Nephron (organoid): ENCODE measurements at regions not wholly inside any gene's neighbourhood (a gene's known extent, or its start where the extent isn't known, plus 50 kb on each side); places are given as distances from the start of the nearest gene placed in this dataset.
A peak's percentile ranks its signal among the peaks of the same experiment; 100 is the strongest.

Experiments
- H3K27ac Mint-ChIP-seq, 3 experiments: 2 replicates each; pipeline ENCODE4 v1.8.0; 2020; ENCODE audit warnings: mixed read lengths in 3 of 3, mild to moderate bottlenecking in 2 of 3, moderate library complexity in 1 of 3
- H3K27me3 Mint-ChIP-seq: 2 replicates; pipeline ENCODE4 v1.8.0; 2021; ENCODE audit warnings: low read depth, mild to moderate bottlenecking, moderate library complexity, mixed read lengths
- H3K36me3 Mint-ChIP-seq: 2 replicates; pipeline ENCODE4 v1.8.0; 2020; ENCODE audit warnings: low read depth, mixed read lengths
- H3K4me1 Mint-ChIP-seq: 2 replicates; pipeline ENCODE4 v1.8.0; 2020; ENCODE audit warnings: mixed read lengths
- H3K4me3 Mint-ChIP-seq, 3 experiments: 2 replicates each; pipeline ENCODE4 v1.8.0; 2020; ENCODE audit warnings: mild to moderate bottlenecking in 3 of 3, mixed read lengths in 3 of 3, moderate library complexity in 2 of 3
- H3K9me3 Mint-ChIP-seq: 2 replicates; pipeline ENCODE4 v1.8.0; 2020; ENCODE audit warnings: mixed read lengths
- TF ChIP-seq, protein P1 (sequence below), 3 experiments: fragments of 200-600 bp; sonication (generic); IDR thresholded peaks; one replicate each; pipeline ENCODE4 v1.5.0; 2021; ENCODE audit warnings: antibody characterized with exemption in 3 of 3; ENCODE audit not compliant: unreplicated experiment in 3 of 3

- Mint-ChIP-seq H3K4me1 (peaks cover 6% of the 10 kb centered on the region), H3K4me3 (no peak overlapping the region), H3K9me3 (no peaks in the 10 kb centered on the region), H3K36me3 (no peaks in the 10 kb centered on the region), H3K27me3 (peaks cover 13% of the 10 kb centered on the region), H3K27ac (no peak overlapping the region)
- TF ChIP-seq, protein P1, sequence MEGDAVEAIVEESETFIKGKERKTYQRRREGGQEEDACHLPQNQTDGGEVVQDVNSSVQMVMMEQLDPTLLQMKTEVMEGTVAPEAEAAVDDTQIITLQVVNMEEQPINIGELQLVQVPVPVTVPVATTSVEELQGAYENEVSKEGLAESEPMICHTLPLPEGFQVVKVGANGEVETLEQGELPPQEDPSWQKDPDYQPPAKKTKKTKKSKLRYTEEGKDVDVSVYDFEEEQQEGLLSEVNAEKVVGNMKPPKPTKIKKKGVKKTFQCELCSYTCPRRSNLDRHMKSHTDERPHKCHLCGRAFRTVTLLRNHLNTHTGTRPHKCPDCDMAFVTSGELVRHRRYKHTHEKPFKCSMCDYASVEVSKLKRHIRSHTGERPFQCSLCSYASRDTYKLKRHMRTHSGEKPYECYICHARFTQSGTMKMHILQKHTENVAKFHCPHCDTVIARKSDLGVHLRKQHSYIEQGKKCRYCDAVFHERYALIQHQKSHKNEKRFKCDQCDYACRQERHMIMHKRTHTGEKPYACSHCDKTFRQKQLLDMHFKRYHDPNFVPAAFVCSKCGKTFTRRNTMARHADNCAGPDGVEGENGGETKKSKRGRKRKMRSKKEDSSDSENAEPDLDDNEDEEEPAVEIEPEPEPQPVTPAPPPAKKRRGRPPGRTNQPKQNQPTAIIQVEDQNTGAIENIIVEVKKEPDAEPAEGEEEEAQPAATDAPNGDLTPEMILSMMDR (IDR thresholded peaks at IDR 0.05; ENCODE audit: unreplicated experiment in 3 of 3) = no peak
Observed at GRCh38 chr7:55278321-55278720, 86.8 kb upstream of the LANCL2 start.

DNA sequence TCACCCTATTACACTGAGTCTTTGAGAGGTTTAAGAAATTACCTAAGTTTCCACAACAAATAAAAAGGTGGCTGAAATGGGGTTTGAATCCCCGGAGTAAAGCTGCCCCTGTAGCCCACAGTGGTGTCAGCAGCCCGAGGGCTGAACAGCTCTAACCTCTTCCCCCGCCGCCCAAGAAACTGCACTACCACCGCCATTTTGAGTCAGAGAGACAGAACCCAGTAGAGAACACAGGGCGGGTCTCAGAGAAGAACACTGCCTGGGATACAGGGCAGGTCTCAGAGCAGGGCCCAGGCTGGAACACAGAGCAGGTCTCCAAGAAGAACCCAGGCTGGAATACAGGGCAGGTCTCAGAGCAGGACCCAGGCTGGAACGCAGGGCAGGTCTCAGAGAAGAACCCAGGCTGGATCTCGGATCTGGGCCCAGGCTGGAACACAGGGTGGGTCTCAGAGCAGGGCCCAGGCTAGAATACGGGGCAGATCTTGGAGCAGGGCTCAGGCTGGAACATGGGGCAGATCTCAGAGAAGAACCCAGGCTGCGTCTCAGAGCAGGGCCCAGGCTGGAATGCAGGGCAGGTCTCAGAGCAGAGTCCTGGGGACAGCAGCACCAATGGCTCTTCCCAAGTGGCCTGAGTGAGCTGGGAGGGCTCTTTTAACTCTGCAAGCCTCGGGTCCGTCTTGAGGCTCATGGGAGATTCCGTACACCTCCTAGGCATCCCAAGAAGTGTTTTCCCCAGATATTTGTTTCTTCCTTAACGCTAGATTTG is 85.9 kb upstream of the LANCL2 start:
- TF ChIP-seq, protein P1 (IDR thresholded peaks at IDR 0.05; ENCODE audit: unreplicated experiment in 3 of 3) = no peak
- H3K27me3 Mint-ChIP-seq = peaks cover 11% of the 10 kb centered on the region
- H3K36me3 Mint-ChIP-seq = no peaks in the 10 kb centered on the region
- H3K9me3 Mint-ChIP-seq = no peaks in the 10 kb centered on the region
- peaks cover 6% of the 10 kb centered on the region for H3K4me1 Mint-ChIP-seq
- H3K27ac Mint-ChIP-seq = no peak overlapping the region
- no peak overlapping the region for H3K4me3 Mint-ChIP-seq

GRCh38 chr7:55280031-55280454 is 85.1 kb upstream of the LANCL2 start:
- Mint-ChIP-seq H3K27ac (peak overlapping the region; percentile 3 to 28 (median 8)), H3K27me3 (peaks cover 5% of the 10 kb centered on the region), H3K4me3 (no peak overlapping the region), H3K4me1 (peaks cover 6% of the 10 kb centered on the region), H3K9me3 (no peaks in the 10 kb centered on the region), H3K36me3 (no peaks in the 10 kb centered on the region)
- TF ChIP-seq, protein P1 (IDR thresholded peaks at IDR 0.05; ENCODE audit: unreplicated experiment in 3 of 3) = peak; percentile 73 to 75 (median 73)

DNA sequence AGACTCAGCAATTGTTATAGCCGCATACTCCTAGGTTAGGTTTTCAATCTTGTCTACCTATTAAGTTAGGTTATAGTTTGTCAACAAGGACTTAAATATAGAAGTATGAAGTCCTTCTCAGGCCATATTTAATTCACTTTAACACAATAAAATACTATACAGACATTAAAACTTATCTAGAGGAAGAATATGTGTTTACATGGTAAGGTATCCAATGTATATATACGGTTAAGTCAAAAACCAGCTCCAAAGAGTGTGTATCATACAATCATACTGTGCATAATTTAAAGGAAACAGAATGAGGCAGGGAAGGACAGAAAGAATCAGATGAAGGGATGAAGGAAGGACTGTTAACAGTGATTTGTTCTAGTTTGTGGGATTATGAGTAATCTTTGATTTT is 79.5 kb upstream of the LANCL2 start:
- peaks cover 3% of the 10 kb centered on the region for H3K27me3 Mint-ChIP-seq
- TF ChIP-seq, protein P1 (IDR thresholded peaks at IDR 0.05; ENCODE audit: unreplicated experiment in 3 of 3) = no peak
- no peaks in the 10 kb centered on the region for H3K4me1 Mint-ChIP-seq
- H3K4me3 Mint-ChIP-seq = no peak overlapping the region
- no peaks in the 10 kb centered on the region for H3K9me3 Mint-ChIP-seq
- H3K36me3 Mint-ChIP-seq = no peaks in the 10 kb centered on the region
- no peak overlapping the region for H3K27ac Mint-ChIP-seq

- H3K4me3 Mint-ChIP-seq = no peak overlapping the region
- TF ChIP-seq, protein P1 (IDR thresholded peaks at IDR 0.05; ENCODE audit: unreplicated experiment in 3 of 3) = no peak
- H3K36me3 Mint-ChIP-seq = no peaks in the 10 kb centered on the region
- no peaks in the 10 kb centered on the region for H3K4me1 Mint-ChIP-seq
- H3K27me3 Mint-ChIP-seq = peaks cover 3% of the 10 kb centered on the region
- H3K27ac Mint-ChIP-seq = no peak overlapping the region
- no peaks in the 10 kb centered on the region for H3K9me3 Mint-ChIP-seq
Observed at GRCh38 chr7:55286666-55287065, 78.5 kb upstream of the LANCL2 start.
